Endothelial cell (in vitro differentiated cells): ENCODE measurements at regions not wholly inside any gene's neighbourhood (a gene's known extent, or its start where the extent isn't known, plus 50 kb on each side); places are given as distances from the start of the nearest gene placed in this dataset.

ENCODE experiments used
- DNase-seq: peaks from one replicate; pipeline ENCODE4 v3.0.0; 2021; ENCODE audit warnings: low spot score
- H3K27ac Mint-ChIP-seq: one replicate; pipeline ENCODE4 v1.8.0; 2021; ENCODE audit warnings: mixed read lengths, inconsistent platforms; ENCODE audit not compliant: unreplicated experiment
- H3K27me3 Mint-ChIP-seq: one replicate; pipeline ENCODE4 v1.8.0; 2021; ENCODE audit warnings: mild to moderate bottlenecking, moderate library complexity, mixed read lengths, inconsistent platforms; ENCODE audit not compliant: unreplicated experiment
- H3K36me3 Mint-ChIP-seq: one replicate; pipeline ENCODE4 v1.8.0; 2021; ENCODE audit warnings: mild to moderate bottlenecking, low read depth, mixed read lengths, inconsistent platforms; ENCODE audit not compliant: unreplicated experiment
- H3K4me1 Mint-ChIP-seq: one replicate; pipeline ENCODE4 v1.8.0; 2021; ENCODE audit warnings: mild to moderate bottlenecking, mixed read lengths, inconsistent platforms; ENCODE audit not compliant: unreplicated experiment
- H3K4me3 Mint-ChIP-seq: one replicate; pipeline ENCODE4 v1.8.0; 2021; ENCODE audit warnings: mild to moderate bottlenecking, mixed read lengths, inconsistent platforms; ENCODE audit not compliant: unreplicated experiment
- H3K9me3 Mint-ChIP-seq: one replicate; pipeline ENCODE4 v1.8.0; 2021; ENCODE audit warnings: mixed read lengths, inconsistent platforms; ENCODE audit not compliant: unreplicated experiment
- TF ChIP-seq, protein P1 (sequence below): fragments of 200-600 bp; sonication (generic); IDR thresholded peaks from one replicate; pipeline ENCODE4 v1.5.0; 2021; ENCODE audit warnings: antibody characterized with exemption; ENCODE audit not compliant: unreplicated experiment

DNA sequence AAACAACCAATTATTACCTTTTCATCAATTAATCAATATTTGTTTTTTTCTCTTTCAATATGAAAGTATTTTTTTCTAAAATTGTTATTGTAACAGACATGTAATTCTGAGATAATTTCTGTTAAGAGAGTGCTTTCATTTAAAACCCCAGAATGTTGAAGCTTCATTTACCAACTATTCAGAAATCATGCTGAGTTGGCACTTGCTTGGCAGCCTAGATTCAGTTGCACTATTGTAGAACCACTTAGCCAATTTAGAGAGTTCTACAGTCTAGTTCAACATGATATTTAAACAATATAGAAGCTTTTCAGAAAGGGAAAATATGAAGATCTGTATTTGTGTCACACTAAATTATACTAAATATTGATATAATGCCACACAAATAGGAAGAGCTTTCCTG lies 56.1 kb upstream of the NKAIN2 start:
- Mint-ChIP-seq H3K4me1 (no peaks in the 10 kb centered on the region), H3K9me3 (no peaks in the 10 kb centered on the region), H3K27me3 (peaks cover 2% of the 10 kb centered on the region), H3K4me3 (no peak overlapping the region), H3K27ac (no peak overlapping the region), H3K36me3 (no peaks in the 10 kb centered on the region)
- TF ChIP-seq, protein P1, sequence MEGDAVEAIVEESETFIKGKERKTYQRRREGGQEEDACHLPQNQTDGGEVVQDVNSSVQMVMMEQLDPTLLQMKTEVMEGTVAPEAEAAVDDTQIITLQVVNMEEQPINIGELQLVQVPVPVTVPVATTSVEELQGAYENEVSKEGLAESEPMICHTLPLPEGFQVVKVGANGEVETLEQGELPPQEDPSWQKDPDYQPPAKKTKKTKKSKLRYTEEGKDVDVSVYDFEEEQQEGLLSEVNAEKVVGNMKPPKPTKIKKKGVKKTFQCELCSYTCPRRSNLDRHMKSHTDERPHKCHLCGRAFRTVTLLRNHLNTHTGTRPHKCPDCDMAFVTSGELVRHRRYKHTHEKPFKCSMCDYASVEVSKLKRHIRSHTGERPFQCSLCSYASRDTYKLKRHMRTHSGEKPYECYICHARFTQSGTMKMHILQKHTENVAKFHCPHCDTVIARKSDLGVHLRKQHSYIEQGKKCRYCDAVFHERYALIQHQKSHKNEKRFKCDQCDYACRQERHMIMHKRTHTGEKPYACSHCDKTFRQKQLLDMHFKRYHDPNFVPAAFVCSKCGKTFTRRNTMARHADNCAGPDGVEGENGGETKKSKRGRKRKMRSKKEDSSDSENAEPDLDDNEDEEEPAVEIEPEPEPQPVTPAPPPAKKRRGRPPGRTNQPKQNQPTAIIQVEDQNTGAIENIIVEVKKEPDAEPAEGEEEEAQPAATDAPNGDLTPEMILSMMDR: no peak
- no peak for DNase-seq

DNA sequence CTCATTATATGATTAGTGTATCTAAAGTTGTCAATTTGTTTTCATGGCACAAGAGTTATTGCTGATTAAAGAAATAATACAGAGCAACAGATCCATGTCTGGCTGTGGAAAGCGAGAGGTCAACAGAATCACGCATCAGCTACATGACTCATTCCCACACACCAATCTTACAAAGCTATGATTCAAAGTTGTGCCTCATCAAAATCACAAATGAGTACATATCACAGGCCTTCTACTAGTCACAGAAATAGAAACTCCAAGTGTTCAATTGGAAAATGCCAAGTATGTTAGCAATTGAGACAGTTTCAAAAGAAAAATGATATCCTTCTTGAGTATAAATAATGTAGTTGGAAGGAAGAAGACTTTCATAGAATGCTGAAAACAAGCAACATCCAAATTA lies 57.8 kb upstream of the NKAIN2 start:
- DNase-seq: no peak
- Mint-ChIP-seq H3K4me3 (no peak overlapping the region), H3K4me1 (no peaks in the 10 kb centered on the region), H3K27me3 (no peaks in the 10 kb centered on the region), H3K27ac (no peak overlapping the region), H3K9me3 (no peaks in the 10 kb centered on the region), H3K36me3 (no peaks in the 10 kb centered on the region)
- TF ChIP-seq, protein P1: no peak

DNA sequence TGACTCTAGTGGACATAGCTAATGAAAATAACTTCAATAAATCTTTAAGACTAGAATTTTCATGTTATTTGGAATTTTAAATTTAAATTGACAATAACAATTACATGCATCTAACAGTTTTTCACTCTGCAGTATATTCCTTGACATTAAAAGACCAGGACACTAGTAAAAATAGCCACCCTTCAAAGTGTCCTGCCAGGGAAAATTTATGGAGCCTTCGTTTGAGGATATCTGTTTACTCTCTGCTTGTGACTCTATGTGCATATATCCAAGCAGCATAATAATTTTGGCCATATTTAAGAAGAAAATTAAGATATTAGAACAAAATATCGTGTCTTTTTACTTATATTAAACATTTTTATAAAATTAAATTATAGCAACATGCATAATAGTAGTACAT lies 58.8 kb upstream of the NKAIN2 start:
- Mint-ChIP-seq H3K4me1 (no peaks in the 10 kb centered on the region), H3K27ac (no peak overlapping the region), H3K9me3 (no peaks in the 10 kb centered on the region), H3K4me3 (no peak overlapping the region), H3K27me3 (no peaks in the 10 kb centered on the region), H3K36me3 (no peaks in the 10 kb centered on the region)
- TF ChIP-seq, protein P1: no peak
- DNase-seq: no peak

DNA sequence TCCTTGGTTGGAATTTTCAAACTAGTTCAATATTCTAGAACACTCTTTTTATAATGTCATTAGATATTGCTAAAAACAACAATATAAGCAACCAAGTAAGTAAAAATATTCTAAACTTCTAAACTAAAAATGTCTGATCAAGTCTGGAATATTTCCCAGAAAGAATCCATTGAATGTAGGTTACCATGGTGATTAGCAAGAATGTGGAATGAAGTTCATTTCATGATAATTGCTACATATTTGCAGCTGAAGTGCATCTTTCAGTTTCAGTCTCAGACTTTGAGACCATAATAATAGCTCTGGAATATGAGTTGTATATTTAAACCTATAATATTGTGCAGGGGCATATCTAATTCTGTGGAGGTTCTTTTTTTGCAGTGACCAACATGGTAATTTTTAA lies 61.0 kb upstream of the NKAIN2 start:
- Mint-ChIP-seq H3K27me3 (no peaks in the 10 kb centered on the region), H3K27ac (no peak overlapping the region), H3K4me1 (no peaks in the 10 kb centered on the region), H3K4me3 (no peak overlapping the region), H3K36me3 (no peaks in the 10 kb centered on the region), H3K9me3 (no peaks in the 10 kb centered on the region)
- no peak for DNase-seq
- TF ChIP-seq, protein P1: no peak

DNA sequence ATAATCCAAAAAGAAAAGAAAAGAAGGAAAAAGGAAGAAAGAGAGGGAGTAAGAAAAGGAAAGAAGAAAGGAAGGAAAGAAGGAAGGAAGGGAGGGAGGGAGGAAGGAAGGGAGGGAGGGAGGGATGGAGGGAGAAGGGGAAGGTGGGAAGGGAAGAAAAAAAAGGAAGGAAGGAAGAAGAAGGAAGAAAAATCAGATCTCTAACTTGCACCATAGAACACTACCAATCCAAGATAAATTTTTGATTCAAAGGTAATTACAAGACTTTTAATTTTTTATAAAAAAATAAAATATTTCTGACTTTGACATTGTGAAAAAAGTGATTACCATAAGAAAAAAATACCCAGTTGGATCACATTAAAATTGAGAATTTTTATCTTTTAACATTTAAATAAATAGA lies 70.5 kb upstream of the NKAIN2 start:
- Mint-ChIP-seq H3K36me3 (no peaks in the 10 kb centered on the region), H3K27ac (no peak overlapping the region), H3K4me3 (no peak overlapping the region), H3K9me3 (no peaks in the 10 kb centered on the region), H3K4me1 (no peaks in the 10 kb centered on the region), H3K27me3 (no peaks in the 10 kb centered on the region)
- no peak for DNase-seq
- TF ChIP-seq, protein P1: no peak
